ENCODE measurements at regions not wholly inside any gene's neighbourhood (a gene's known extent, or its start where the extent isn't known, plus 50 kb on each side); places are given as distances from the start of the nearest gene placed in this dataset.

- H3K4me2 ChIP-seq = no peak overlapping the region
- no peak overlapping the region for H3K27ac ChIP-seq
- H3K27me3 ChIP-seq (ENCODE audit: insufficient read depth, low read depth) = no peaks in the 10 kb centered on the region
- no peaks in the 10 kb centered on the region for H3K4me1 ChIP-seq (ENCODE audit: low read depth, poor library complexity, severe bottlenecking)
- no peak overlapping the region for H2AFZ ChIP-seq (ENCODE audit: low read depth)
- no peak for TF ChIP-seq CTCF (conservative IDR thresholded peaks at IDR 0.05; ENCODE audit: low read depth, low read length)
- H3K79me2 ChIP-seq (ENCODE audit: insufficient read depth, low read depth) = no peaks in the 10 kb centered on the region
- H3K4me3 ChIP-seq (IDR thresholded peaks at IDR 0.05; ENCODE audit: insufficient read depth, low read depth, low read length) = no peak overlapping the region
- H3K9ac ChIP-seq = no peak overlapping the region
- no peaks in the 10 kb centered on the region for H4K20me1 ChIP-seq (ENCODE audit: insufficient read depth)
- H3K36me3 ChIP-seq (ENCODE audit: insufficient read depth) = no peaks in the 10 kb centered on the region
These were observed 87.8 kb upstream of the LEF1 start for GRCh38 chr4:108256538-108256937.

DNA sequence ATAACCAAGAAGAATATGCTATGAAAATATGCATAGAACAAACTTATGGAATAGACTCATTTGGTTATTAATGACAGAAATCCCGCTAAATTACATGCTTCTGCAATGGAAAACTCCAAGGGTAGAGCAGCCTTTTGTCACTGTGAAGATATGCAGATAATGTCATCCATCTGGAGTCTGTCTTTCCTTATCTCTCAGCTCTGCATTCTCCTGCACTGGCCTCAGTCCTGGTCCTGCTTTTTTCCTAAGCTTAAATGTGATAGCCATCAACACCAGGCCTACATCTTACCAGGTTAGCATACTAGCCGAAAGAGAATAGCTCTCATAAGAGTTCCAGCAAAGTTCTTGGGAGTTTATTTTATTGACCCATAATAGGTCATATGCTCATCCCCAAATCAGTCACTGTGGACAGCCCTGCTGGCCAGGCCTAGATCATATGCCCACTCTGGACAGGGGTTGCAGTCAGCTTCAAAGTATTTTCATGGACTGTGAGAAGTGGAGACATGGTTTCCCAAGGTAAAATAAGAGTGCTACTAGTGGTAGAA lies 86.5 kb upstream of the LEF1 start:
- H3K9ac ChIP-seq = no peak overlapping the region
- H3K27me3 ChIP-seq (ENCODE audit: insufficient read depth, low read depth) = no peaks in the 10 kb centered on the region
- H3K4me3 ChIP-seq (IDR thresholded peaks at IDR 0.05; ENCODE audit: insufficient read depth, low read depth, low read length) = no peak overlapping the region

DNA sequence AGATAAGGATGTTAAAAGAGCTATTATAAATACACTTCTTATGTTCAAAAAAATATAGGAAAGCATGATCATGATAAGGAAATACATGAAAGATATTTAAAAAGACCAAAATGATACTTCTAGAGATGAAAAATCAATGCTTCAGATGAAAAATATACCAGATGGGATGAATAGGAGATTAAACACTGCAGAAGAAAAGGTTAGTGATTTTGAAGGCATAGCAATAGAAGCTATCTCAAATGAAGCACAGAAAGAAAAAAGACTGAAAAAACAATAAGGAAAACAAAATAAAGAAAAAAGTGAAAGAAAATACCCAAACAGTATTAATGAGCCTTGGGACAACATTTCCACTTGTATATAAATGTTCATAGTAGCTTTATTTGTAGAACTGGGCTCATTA lies 80.7 kb upstream of the LEF1 start:
- no peak overlapping the region for H3K9ac ChIP-seq
- no peaks in the 10 kb centered on the region for H4K20me1 ChIP-seq (ENCODE audit: insufficient read depth)
- no peaks in the 10 kb centered on the region for H3K79me2 ChIP-seq (ENCODE audit: insufficient read depth, low read depth)
- no peak overlapping the region for H3K4me3 ChIP-seq (IDR thresholded peaks at IDR 0.05; ENCODE audit: insufficient read depth, low read depth, low read length)
- no peaks in the 10 kb centered on the region for H3K36me3 ChIP-seq (ENCODE audit: insufficient read depth)
- H3K27me3 ChIP-seq (ENCODE audit: insufficient read depth, low read depth) = no peaks in the 10 kb centered on the region
- H3K4me1 ChIP-seq (ENCODE audit: low read depth, poor library complexity, severe bottlenecking) = no peaks in the 10 kb centered on the region
- no peak overlapping the region for H3K27ac ChIP-seq
- no peak overlapping the region for H3K4me2 ChIP-seq
- no peak for TF ChIP-seq CTCF (conservative IDR thresholded peaks at IDR 0.05; ENCODE audit: low read depth, low read length)
- H2AFZ ChIP-seq (ENCODE audit: low read depth) = no peak overlapping the region

More for the DNA sequence above, 86.5 kb upstream of the LEF1 start:
- Histone ChIP-seq H3K79me2 (ENCODE audit: insufficient read depth, low read depth) (no peaks in the 10 kb centered on the region), H3K4me2 (no peak overlapping the region), H3K4me1 (ENCODE audit: low read depth, poor library complexity, severe bottlenecking) (no peaks in the 10 kb centered on the region), H4K20me1 (ENCODE audit: insufficient read depth) (no peaks in the 10 kb centered on the region), H3K36me3 (ENCODE audit: insufficient read depth) (no peaks in the 10 kb centered on the region), H2AFZ (ENCODE audit: low read depth) (no peak overlapping the region), H3K27ac (no peak overlapping the region)
- no peak for TF ChIP-seq CTCF (conservative IDR thresholded peaks at IDR 0.05; ENCODE audit: low read depth, low read length)

GRCh38 chr4:108247387-108248049 lies 78.8 kb upstream of the LEF1 start:
- no peak for TF ChIP-seq CTCF (conservative IDR thresholded peaks at IDR 0.05; ENCODE audit: low read depth, low read length)
- Histone ChIP-seq H3K4me2 (no peak overlapping the region), H3K9ac (no peak overlapping the region), H3K4me1 (ENCODE audit: low read depth, poor library complexity, severe bottlenecking) (no peaks in the 10 kb centered on the region), H3K79me2 (ENCODE audit: insufficient read depth, low read depth) (no peaks in the 10 kb centered on the region), H2AFZ (ENCODE audit: low read depth) (no peak overlapping the region), H3K27ac (no peak overlapping the region), H3K36me3 (ENCODE audit: insufficient read depth) (no peaks in the 10 kb centered on the region), H3K4me3 (IDR thresholded peaks at IDR 0.05; ENCODE audit: insufficient read depth, low read depth, low read length) (no peak overlapping the region), H3K27me3 (ENCODE audit: insufficient read depth, low read depth) (no peaks in the 10 kb centered on the region), H4K20me1 (ENCODE audit: insufficient read depth) (no peaks in the 10 kb centered on the region)
